HG03039 (cell line): ENCODE measurements at regions not wholly inside any gene's neighbourhood (a gene's known extent, or its start where the extent isn't known, plus 50 kb on each side); places are given as distances from the start of the nearest gene placed in this dataset.

Experiments used
- ATAC-seq: cut with Tn5 transposase; IDR thresholded peaks from one replicate; pipeline ENCODE4 v1.9.1; 2021; ENCODE audit warnings: mild to moderate bottlenecking, moderate library complexity; ENCODE audit not compliant: unreplicated experiment

DNA sequence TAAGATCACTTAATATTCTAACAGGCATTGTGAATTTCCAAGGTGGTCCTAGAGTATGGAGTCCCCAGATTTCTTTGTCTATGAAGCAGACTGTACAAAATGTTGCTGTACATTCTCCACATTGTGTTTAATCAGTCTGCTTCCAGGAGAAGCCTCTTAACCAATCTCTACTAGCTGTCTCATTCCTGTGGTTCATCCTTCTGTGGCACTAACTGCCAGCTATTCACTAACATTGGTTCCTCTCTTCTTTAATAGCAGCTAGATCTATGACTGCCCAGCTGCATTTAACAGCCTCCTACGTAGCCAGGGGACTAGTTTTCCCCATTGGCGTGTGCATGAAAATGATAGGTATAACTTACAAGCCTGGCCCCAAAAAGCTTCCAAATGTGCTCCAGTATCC, 395.4 kb downstream of the SAMD5 start:
- no peak for ATAC-seq

- ATAC-seq: no peak
Observed at GRCh38 chr6:147904416-147904815, 395.9 kb downstream of the SAMD5 start.

GRCh38 chr6:147905711-147906110, 397.2 kb downstream of the SAMD5 start:
- ATAC-seq: no peak

GRCh38 chr6:147906361-147906760, 397.9 kb downstream of the SAMD5 start:
- no peak for ATAC-seq

GRCh38 chr6:147909640-147910039, 401.1 kb downstream of the SAMD5 start:
- ATAC-seq: no peak

DNA sequence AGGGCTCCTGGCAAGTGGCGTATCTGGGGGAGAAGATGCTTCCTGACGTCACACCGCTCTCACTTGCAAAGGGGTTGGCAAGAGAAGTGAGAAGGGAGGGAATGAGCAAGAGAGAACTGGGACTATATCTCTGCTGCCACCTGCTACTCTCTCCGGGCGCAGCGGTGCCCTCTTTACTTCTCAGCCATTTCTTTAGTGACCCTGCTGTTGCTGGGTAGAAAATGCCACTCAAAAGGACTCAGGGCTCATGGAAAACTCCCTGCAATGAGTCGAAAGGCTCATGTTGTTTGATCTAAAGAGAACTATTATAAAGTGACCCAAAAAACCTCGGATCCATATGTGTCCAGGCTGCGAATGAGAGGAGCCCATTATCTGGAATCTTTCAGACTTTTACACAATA, 401.8 kb downstream of the SAMD5 start:
- no peak for ATAC-seq

- no peak for ATAC-seq
Observed at GRCh38 chr6:147911057-147911456, 402.6 kb downstream of the SAMD5 start.

- no peak for ATAC-seq
Observed at GRCh38 chr6:147911686-147912085, 403.2 kb downstream of the SAMD5 start.

GRCh38 chr6:147922799-147923198, 414.3 kb downstream of the SAMD5 start:
- no peak for ATAC-seq

- no peak for ATAC-seq
Observed at GRCh38 chr6:147924598-147924997, 416.1 kb downstream of the SAMD5 start.

DNA sequence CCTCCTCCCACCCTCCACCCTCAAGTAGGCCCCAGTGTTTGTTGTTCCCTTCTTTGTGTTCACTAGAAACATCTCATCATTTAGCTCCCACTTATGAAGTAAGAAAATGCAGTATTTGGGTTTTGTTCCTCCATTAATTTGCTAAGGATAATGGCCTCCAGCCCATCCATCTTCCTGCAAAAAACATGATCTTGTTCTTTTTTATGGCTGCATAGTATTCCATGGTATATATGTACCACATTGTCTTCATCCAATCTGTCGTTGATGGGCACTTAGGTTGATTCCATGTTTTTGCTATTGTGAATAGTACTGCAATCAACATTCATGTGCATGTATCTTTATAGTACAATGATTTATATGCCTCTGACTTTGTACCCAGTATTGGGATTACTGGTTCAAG, 416.8 kb upstream of the SASH1 start:
- ATAC-seq: no peak

DNA sequence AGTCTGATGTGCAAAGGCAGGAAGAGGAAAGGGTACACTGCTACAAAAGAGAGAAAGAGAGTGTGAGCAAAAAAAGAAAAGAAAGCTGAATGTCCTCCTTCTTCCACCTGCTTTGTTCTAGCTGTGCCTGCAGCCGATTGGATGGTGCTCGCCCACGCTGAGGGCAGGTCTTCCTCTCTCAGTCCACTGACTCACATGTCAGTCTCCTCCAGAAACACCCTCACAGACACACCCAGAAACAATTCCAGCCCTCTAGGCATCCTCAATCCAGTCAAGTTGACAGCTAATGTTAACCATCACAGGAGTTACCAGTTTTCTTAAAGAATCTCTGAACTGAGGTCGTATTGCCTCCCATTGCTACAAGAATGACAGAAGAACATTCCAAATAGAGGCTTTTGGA, 411.9 kb upstream of the SASH1 start:
- no peak for ATAC-seq

- no peak for ATAC-seq
Observed at GRCh38 chr6:147933224-147933623, 409.4 kb upstream of the SASH1 start.

DNA sequence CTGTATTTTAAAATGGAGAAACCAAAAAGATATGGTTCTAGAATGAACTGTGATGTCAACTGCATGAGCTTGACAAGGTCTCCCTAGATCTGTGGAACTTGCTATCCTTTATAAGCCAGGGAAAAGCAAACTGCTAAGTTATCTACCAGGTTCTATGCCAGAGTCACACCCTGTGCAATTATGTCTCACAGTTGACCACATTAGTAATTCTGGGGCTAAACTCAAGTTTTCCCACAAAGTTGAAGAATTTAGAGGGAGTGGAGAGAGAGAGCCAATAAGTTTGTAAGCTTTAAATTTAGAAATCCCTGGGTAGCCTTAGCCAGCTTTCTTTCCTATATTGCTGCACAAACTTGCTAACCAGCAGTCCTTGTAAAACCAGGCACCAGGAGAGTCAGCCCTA, 407.0 kb upstream of the SASH1 start:
- ATAC-seq: no peak

- ATAC-seq: no peak
Observed at GRCh38 chr6:147936703-147937470, 405.8 kb upstream of the SASH1 start.

GRCh38 chr6:147941143-147941542, 401.5 kb upstream of the SASH1 start:
- no peak for ATAC-seq

GRCh38 chr6:147942363-147942762, 400.3 kb upstream of the SASH1 start:
- ATAC-seq: no peak

DNA sequence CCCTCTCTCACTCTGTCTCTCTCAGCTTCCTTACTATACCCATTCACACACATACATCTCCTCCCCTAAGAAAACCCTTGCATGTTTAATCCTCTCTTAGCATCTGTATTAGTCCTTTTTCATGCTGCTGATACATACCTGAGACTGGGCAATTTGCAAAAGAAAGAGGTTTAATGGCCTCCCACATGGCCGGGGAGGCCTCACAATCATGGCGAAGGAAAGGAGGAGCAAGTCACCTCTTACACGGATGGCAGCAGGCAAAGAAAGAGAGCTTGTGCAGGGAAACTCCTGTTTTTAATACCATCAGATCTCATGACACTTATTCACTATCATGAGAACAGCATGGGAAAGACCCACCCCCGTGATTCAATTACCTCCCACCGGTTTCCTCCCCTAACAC, 398.5 kb upstream of the SASH1 start:
- ATAC-seq: no peak

GRCh38 chr6:147947521-147947920, 395.1 kb upstream of the SASH1 start:
- no peak for ATAC-seq

DNA sequence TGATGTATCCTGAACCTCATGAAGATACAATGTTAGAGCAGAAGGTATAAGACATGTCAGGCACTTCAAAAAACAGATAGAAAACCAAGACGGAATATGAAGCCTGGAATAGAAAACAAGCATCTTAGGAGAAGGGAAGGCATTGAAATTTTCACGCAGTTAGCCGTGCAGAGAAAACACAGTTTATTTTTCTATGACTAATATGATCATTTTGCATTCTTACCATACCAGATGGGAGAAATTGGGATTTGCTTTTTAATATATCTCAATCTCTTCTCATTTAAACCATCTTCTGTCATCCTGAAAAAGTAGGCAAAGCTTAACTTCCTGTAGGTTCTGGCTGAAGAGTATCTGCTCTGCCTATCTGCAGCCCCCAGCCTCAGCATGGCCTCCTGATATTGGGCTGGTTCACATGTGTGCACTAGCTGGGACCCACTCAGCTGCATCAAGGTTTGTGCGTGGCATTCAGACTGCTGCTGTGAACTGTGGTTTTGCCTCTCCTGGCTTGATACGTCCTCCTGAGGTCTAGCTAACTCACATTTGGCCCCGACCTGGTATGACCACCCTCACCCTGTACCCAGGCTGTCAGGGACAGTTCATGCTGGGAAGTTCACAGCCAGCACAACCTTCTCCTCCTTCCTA, 392.5 kb upstream of the SASH1 start:
- ATAC-seq: no peak

- no peak for ATAC-seq
Observed at GRCh38 chr6:147950623-147950987, 392.0 kb upstream of the SASH1 start.

DNA sequence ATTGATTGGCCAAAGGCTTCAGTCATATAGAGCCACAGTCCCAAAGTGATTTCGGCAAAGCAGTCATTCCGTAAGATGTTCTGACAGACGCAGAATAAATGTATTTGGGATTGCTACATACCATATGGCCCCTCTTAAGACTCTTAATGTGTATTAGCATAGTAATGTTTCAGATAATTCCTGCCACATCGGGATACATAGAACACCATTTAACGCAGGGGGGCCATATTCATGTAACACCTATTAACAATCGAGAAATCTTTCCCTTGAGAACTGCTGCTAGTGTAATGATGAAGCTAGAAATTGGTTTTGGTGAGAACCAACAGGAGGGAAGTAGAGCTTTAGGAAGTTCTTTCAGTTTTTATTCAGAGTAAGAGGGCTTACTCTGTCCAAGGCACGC, 390.9 kb upstream of the SASH1 start:
- no peak for ATAC-seq

- no peak for ATAC-seq
Observed at GRCh38 chr6:147954938-147955337, 387.7 kb upstream of the SASH1 start.
